IMR-90 (cell line): ENCODE measurements at regions not wholly inside any gene's neighbourhood (a gene's known extent, or its start where the extent isn't known, plus 50 kb on each side); places are given as distances from the start of the nearest gene placed in this dataset.

ENCODE experiments used
- ATAC-seq: fragments of 200-7000 bp; cut with Tn5 transposase; 2 replicates; pipeline ENCODE4 v1.9.1; 2020; ENCODE audit warnings: low read depth, mild to moderate bottlenecking, moderate library complexity
- BruUV-seq: library from RNA; stranded (reverse); fragments of 400-500 nt; replicated peaks from 2 replicates; lab custom pipeline; 2021; lab: Mats Ljungman, UMichigan
- CTCF ChIA-PET: fragments of 300-600 bp; formaldehyde crosslinking; extraction: SDS; loops from one replicate; lab custom pipeline; 2021; ENCODE audit warnings: antibody characterized with exemption; lab: Yijun Ruan, JAX
- POLR2A ChIA-PET: fragments of 300-600 bp; sonication (Branson Sonifier 250); formaldehyde crosslinking; loops from one replicate; lab custom pipeline; 2022; ENCODE audit warnings: antibody characterized with exemption; ENCODE audit not compliant: unreplicated experiment; lab: Charles Lee
- DNase-seq: peaks from one replicate; pipeline ENCODE4 v3.0.0; 2013
- H2AFZ ChIP-seq: replicated peaks from 2 replicates; pipeline ENCODE3; 2013; ENCODE audit warnings: low read length, mild to moderate bottlenecking; ENCODE audit not compliant: poor library complexity
- H2AK5ac ChIP-seq: 2 replicates; pipeline ENCODE4 v1.6.1; 2013; ENCODE audit warnings: low read depth, low read length, inconsistent platforms
- H2AK9ac ChIP-seq: replicated peaks from 2 replicates; pipeline ENCODE3; 2013; ENCODE audit warnings: mild to moderate bottlenecking, low read depth, low read length, moderate library complexity; ENCODE audit not compliant: poor library complexity
- H2BK120ac ChIP-seq: 2 replicates; pipeline ENCODE4 v1.6.1; 2013; ENCODE audit warnings: low read depth, low read length, inconsistent platforms
- H2BK15ac ChIP-seq: 3 replicates; pipeline ENCODE4 v1.6.1; 2013; ENCODE audit warnings: low read depth, low read length, inconsistent platforms
- H2BK20ac ChIP-seq: 2 replicates; pipeline ENCODE4 v1.6.1; 2013; ENCODE audit warnings: low read depth, mild to moderate bottlenecking, inconsistent platforms, low read length, moderate library complexity
- H2BK5ac ChIP-seq: 2 replicates; pipeline ENCODE4 v1.6.1; 2013; ENCODE audit warnings: mild to moderate bottlenecking, low read depth, low read length, inconsistent platforms; ENCODE audit not compliant: poor library complexity, severe bottlenecking
- H3K14ac ChIP-seq: replicated peaks from 2 replicates; pipeline ENCODE4 v1.6.1; 2013; ENCODE audit warnings: low read depth, low read length, inconsistent platforms
- H3K18ac ChIP-seq: 2 replicates; pipeline ENCODE4 v1.6.1; 2013; ENCODE audit warnings: low read depth, low read length, control low read depth
- H3K23ac ChIP-seq: 2 replicates; pipeline ENCODE4 v1.6.1; 2013; ENCODE audit warnings: low read depth, low read length, inconsistent platforms
- H3K27ac ChIP-seq: 2 replicates; pipeline ENCODE4 v1.5.1; 2013; ENCODE audit warnings: mild to moderate bottlenecking, control low read depth, low read length; ENCODE audit not compliant: insufficient read depth
- H3K27me3 ChIP-seq: 2 replicates; pipeline ENCODE4 v1.6.1; 2013; ENCODE audit warnings: low read length; ENCODE audit not compliant: control insufficient read depth, insufficient read depth
- H3K36me3 ChIP-seq: 2 replicates; pipeline ENCODE4 v1.6.1; 2013; ENCODE audit warnings: low read length, mixed read lengths; ENCODE audit not compliant: control insufficient read depth, insufficient read depth
- H3K4ac ChIP-seq: 2 replicates; pipeline ENCODE4 v1.6.1; 2013; ENCODE audit warnings: low read depth, low read length, inconsistent platforms
- H3K4me1 ChIP-seq: 2 replicates; pipeline ENCODE4 v1.6.1; 2013; ENCODE audit warnings: low read length, mixed read lengths; ENCODE audit not compliant: control insufficient read depth, insufficient read depth
- H3K4me2 ChIP-seq: 2 replicates; pipeline ENCODE4 v1.6.1; 2013; ENCODE audit warnings: low read depth, mild to moderate bottlenecking, control low read depth, low read length, moderate library complexity
- H3K4me3 ChIP-seq: 2 replicates; pipeline ENCODE4 v1.5.1; 2013; ENCODE audit warnings: low read depth, mild to moderate bottlenecking, control low read depth, low read length, moderate library complexity; ENCODE audit not compliant: insufficient read depth
- H3K56ac ChIP-seq: 2 replicates; pipeline ENCODE4 v1.6.1; 2013; ENCODE audit warnings: low read length, inconsistent platforms; ENCODE audit not compliant: insufficient read depth; ENCODE audit errors: extremely low read depth
- H3K79me1 ChIP-seq, 2 experiments: 2 replicates each; pipeline ENCODE4 v1.6.1; 2013; ENCODE audit warnings: low read length in 2 of 2, inconsistent platforms in 1 of 2, low read depth in 1 of 2
- H3K9ac ChIP-seq: 2 replicates; pipeline ENCODE4 v1.6.1; 2013; ENCODE audit warnings: low read depth, low read length, control low read depth
- H3K9me1 ChIP-seq: 2 replicates; pipeline ENCODE4 v1.6.1; 2013; ENCODE audit warnings: low read length, inconsistent platforms; ENCODE audit not compliant: insufficient read depth
- H3K9me3 ChIP-seq: 2 replicates; pipeline ENCODE4 v1.6.1; 2013; ENCODE audit warnings: low read length; ENCODE audit not compliant: control insufficient read depth, insufficient read depth
- H4K20me1 ChIP-seq: 2 replicates; pipeline ENCODE4 v1.6.1; 2013; ENCODE audit warnings: low read length, inconsistent platforms; ENCODE audit not compliant: insufficient read depth
- H4K5ac ChIP-seq: 2 replicates; pipeline ENCODE4 v1.6.1; 2013; ENCODE audit warnings: mild to moderate bottlenecking, low read depth, low read length, control low read depth
- H4K8ac ChIP-seq, 2 experiments: 2 replicates each; pipeline ENCODE4 v1.6.1; 2013; ENCODE audit warnings: low read depth in 2 of 2, low read length in 2 of 2, control low read depth in 1 of 2, inconsistent platforms in 1 of 2
- H4K91ac ChIP-seq: 2 replicates; pipeline ENCODE4 v1.6.1; 2013; ENCODE audit warnings: low read depth, low read length, inconsistent platforms; ENCODE audit not compliant: insufficient read depth
- BHLHE40 ChIP-seq: fragments of 150-350 bp; IDR thresholded peaks from 2 replicates; pipeline ENCODE4 v1.6.1; 2016; ENCODE audit warnings: mild to moderate bottlenecking, low read depth, low read length
- CEBPB ChIP-seq: IDR thresholded peaks from 2 replicates; pipeline ENCODE4 v1.6.1; 2012; ENCODE audit warnings: low read depth, low read length, improper control_type of control experiment
- CHD1 ChIP-seq: IDR thresholded peaks from 2 replicates; pipeline ENCODE4 v1.6.1; 2012; ENCODE audit warnings: low read depth, low read length, improper control_type of control experiment
- FOS ChIP-seq: fragments of 150-350 bp; IDR thresholded peaks from 2 replicates; pipeline ENCODE4 v1.6.1; 2016; ENCODE audit warnings: low read depth, low read length
- MAFK ChIP-seq: IDR thresholded peaks from 2 replicates; pipeline ENCODE4 v1.6.1; 2012; ENCODE audit warnings: low read depth, low read length, improper control_type of control experiment
- MAZ ChIP-seq: IDR thresholded peaks from 2 replicates; pipeline ENCODE4 v1.6.1; 2012; ENCODE audit warnings: low read depth, mild to moderate bottlenecking, low read length, improper control_type of control experiment, moderate library complexity, borderline replicate concordance
- MXI1 ChIP-seq: IDR thresholded peaks from 2 replicates; pipeline ENCODE4 v1.6.1; 2012; ENCODE audit warnings: low read depth, mild to moderate bottlenecking, low read length, moderate library complexity, borderline replicate concordance
- NFE2L2 ChIP-seq: fragments of 150-350 bp; IDR thresholded peaks from 2 replicates; pipeline ENCODE4 v1.6.1; 2016; ENCODE audit warnings: low read depth, mild to moderate bottlenecking, low read length
- POLR2A ChIP-seq: IDR thresholded peaks from 2 replicates; pipeline ENCODE4 v1.6.1; 2012; ENCODE audit warnings: mild to moderate bottlenecking, low read depth, low read length
- RAD21 ChIP-seq: IDR thresholded peaks from 2 replicates; pipeline ENCODE4 v1.6.1; 2012; ENCODE audit warnings: low read length, improper control_type of control experiment
- RCOR1 ChIP-seq: IDR thresholded peaks from 2 replicates; pipeline ENCODE4 v1.6.1; 2012; ENCODE audit warnings: mild to moderate bottlenecking, low read length, improper control_type of control experiment; ENCODE audit not compliant: insufficient replicate concordance
- RFX5 ChIP-seq: IDR thresholded peaks from 2 replicates; pipeline ENCODE4 v1.8.0; 2012; ENCODE audit warnings: low read depth, mild to moderate bottlenecking, low read length, moderate library complexity
- SMC3 ChIP-seq: fragments of 150-350 bp; IDR thresholded peaks from 2 replicates; pipeline ENCODE4 v1.6.1; 2016; ENCODE audit warnings: low read depth, mild to moderate bottlenecking, antibody characterized with exemption, low read length, moderate library complexity
- WGBS, 2 experiments: methylation state at CpG; one replicate each; pipeline versions ENCODE4 v1.1.5 to v1.1.7; 2013; ENCODE audit warnings: missing lambda C conversion rate in 2 of 2; ENCODE audit not compliant: insufficient read length in 1 of 2; ENCODE audit errors: extremely low coverage in 2 of 2; 5-methylcytosine and 5-hydroxymethylcytosine counted together
- dilution Hi-C: fragments of 300-500 bp; cut with HindIII; formaldehyde crosslinking; loops from one replicate; pipeline ENCODE4 v1.14.3; 2018; ENCODE audit warnings: low sequenced_read_pairs; ENCODE audit not compliant: unreplicated experiment
- in situ Hi-C: fragments of 300-500 bp; cut with MboI; formaldehyde crosslinking; loops from 3 replicates; pipeline ENCODE4 v1.14.3; 2019; ENCODE audit warnings: low sequenced_read_pairs, inconsistent platforms, mixed read lengths
- intact Hi-C: fragments of 100-400 bp; cut with micrococcal nuclease; formaldehyde crosslinking; loops from 2 replicates; pipeline ENCODE4 v1.10.0; 2022
- TF ChIP-seq, protein P1 (sequence below): conservative IDR thresholded peaks from 2 replicates; pipeline ENCODE4 v1.5.1; 2012; ENCODE audit warnings: mild to moderate bottlenecking, low read depth, low read length, improper control_type of control experiment
- TF ChIP-seq, protein P2 (sequence below): fragments of 150-350 bp; IDR thresholded peaks from 2 replicates; pipeline ENCODE4 v1.6.1; 2016; ENCODE audit warnings: low read depth, mild to moderate bottlenecking, low read length, moderate library complexity, borderline replicate concordance
- TF ChIP-seq, protein P3 (sequence below): fragments of 150-350 bp; IDR thresholded peaks from 2 replicates; pipeline ENCODE4 v1.6.1; 2017; ENCODE audit warnings: mild to moderate bottlenecking, antibody characterized with exemption, low read length, low read depth

DNA sequence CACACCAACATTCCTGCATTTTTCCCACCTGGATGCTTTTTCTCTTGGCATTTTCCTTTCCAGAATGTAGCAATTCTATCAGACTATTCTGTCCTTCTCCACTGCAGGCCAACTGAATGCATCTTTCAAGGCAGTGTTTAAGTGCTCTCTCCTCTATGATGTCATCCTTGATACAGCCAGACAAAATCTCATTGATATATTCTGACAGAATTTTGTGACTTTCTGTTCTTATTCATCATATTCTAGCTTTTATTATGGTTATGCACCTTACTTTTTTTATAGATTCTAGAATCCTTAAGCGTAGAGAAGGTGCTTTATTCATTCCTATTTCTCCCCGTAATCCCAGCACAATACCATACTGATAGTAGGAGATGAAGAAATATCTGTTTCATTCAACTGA is 355.5 kb upstream of the CCNH start:
- Histone ChIP-seq H2AK5ac (no peak overlapping the region), H2BK15ac (no peak overlapping the region), H3K9ac (no peak overlapping the region), H4K91ac (no peak overlapping the region), H4K20me1 (no peaks in the 10 kb centered on the region), H2AK9ac (no peak overlapping the region), H3K14ac (no peak overlapping the region), H3K4me2 (no peak overlapping the region), H3K18ac (no peak overlapping the region), H3K4me3 (no peak overlapping the region), H4K8ac (no peak overlapping the region), H3K27me3 (peaks cover 1% of the 10 kb centered on the region; the same call in 1 of the 2 replicates), H2BK20ac (no peak overlapping the region), H3K56ac (no peak overlapping the region), H3K23ac (no peak overlapping the region), H2BK5ac (no peak overlapping the region), H3K79me1 (no peaks in the 10 kb centered on the region), H2AFZ (no peak overlapping the region), H3K9me3 (no peaks in the 10 kb centered on the region), H2BK120ac (no peak overlapping the region), H3K4me1 (no peaks in the 10 kb centered on the region), H3K36me3 (no peaks in the 10 kb centered on the region), H3K4ac (no peak overlapping the region), H3K27ac (no peak overlapping the region), H4K5ac (no peak overlapping the region), H3K9me1 (no peaks in the 10 kb centered on the region)
- intact Hi-C loops: no loop called here
- CTCF ChIA-PET: no interaction called here
- POLR2A ChIA-PET: no interaction called here
- ATAC-seq: no peak
- BruUV-seq: no TSS peak
- in situ Hi-C loops: no loop called here
- TF ChIP-seq, protein P1, sequence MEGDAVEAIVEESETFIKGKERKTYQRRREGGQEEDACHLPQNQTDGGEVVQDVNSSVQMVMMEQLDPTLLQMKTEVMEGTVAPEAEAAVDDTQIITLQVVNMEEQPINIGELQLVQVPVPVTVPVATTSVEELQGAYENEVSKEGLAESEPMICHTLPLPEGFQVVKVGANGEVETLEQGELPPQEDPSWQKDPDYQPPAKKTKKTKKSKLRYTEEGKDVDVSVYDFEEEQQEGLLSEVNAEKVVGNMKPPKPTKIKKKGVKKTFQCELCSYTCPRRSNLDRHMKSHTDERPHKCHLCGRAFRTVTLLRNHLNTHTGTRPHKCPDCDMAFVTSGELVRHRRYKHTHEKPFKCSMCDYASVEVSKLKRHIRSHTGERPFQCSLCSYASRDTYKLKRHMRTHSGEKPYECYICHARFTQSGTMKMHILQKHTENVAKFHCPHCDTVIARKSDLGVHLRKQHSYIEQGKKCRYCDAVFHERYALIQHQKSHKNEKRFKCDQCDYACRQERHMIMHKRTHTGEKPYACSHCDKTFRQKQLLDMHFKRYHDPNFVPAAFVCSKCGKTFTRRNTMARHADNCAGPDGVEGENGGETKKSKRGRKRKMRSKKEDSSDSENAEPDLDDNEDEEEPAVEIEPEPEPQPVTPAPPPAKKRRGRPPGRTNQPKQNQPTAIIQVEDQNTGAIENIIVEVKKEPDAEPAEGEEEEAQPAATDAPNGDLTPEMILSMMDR: no peak
- TF ChIP-seq, protein P2, sequence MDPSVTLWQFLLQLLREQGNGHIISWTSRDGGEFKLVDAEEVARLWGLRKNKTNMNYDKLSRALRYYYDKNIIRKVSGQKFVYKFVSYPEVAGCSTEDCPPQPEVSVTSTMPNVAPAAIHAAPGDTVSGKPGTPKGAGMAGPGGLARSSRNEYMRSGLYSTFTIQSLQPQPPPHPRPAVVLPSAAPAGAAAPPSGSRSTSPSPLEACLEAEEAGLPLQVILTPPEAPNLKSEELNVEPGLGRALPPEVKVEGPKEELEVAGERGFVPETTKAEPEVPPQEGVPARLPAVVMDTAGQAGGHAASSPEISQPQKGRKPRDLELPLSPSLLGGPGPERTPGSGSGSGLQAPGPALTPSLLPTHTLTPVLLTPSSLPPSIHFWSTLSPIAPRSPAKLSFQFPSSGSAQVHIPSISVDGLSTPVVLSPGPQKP: no peak
- no peak for TF ChIP-seq NFE2L2
- TF ChIP-seq MXI1: no peak
- TF ChIP-seq RAD21: no peak
- no peak for TF ChIP-seq CHD1
- TF ChIP-seq MAZ: no peak
- TF ChIP-seq BHLHE40: no peak
- no peak for TF ChIP-seq POLR2A
- no peak for TF ChIP-seq RFX5
- TF ChIP-seq MAFK: no peak
- TF ChIP-seq CEBPB: no peak
- no peak for TF ChIP-seq SMC3
- TF ChIP-seq RCOR1: no peak
- TF ChIP-seq FOS: no peak
- TF ChIP-seq, protein P3, sequence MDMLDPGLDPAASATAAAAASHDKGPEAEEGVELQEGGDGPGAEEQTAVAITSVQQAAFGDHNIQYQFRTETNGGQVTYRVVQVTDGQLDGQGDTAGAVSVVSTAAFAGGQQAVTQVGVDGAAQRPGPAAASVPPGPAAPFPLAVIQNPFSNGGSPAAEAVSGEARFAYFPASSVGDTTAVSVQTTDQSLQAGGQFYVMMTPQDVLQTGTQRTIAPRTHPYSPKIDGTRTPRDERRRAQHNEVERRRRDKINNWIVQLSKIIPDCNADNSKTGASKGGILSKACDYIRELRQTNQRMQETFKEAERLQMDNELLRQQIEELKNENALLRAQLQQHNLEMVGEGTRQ: no peak
- DNase-seq: no peak
- dilution Hi-C loops: no loop called here
- no CpG with 5 or more reads among the region's 2 CpGs for WGBS, 2 experiments
